ENCODE measurements at regions not wholly inside any gene's neighbourhood (a gene's known extent, or its start where the extent isn't known, plus 50 kb on each side); places are given as distances from the start of the nearest gene placed in this dataset.

GRCh38 chr18:10121028-10121427 lies 207.2 kb downstream of the VAPA start:
- H3K9me3 ChIP-seq (ENCODE audit: control insufficient read depth, insufficient read depth, low read depth, low read length) = no peaks in the 10 kb centered on the region
- TF ChIP-seq POLR2AphosphoS5 (IDR thresholded peaks at IDR 0.05; ENCODE audit: low read depth, low read length) = no peak
- TF ChIP-seq REST (IDR thresholded peaks at IDR 0.05; ENCODE audit: insufficient read depth in 1 of 2, low read depth in 2 of 2, low read length in 1 of 2) = no peak
- TF ChIP-seq SIN3A (IDR thresholded peaks at IDR 0.05; ENCODE audit: borderline replicate concordance, insufficient read depth, low read depth, low read length) = no peak
- TF ChIP-seq, protein P1, sequence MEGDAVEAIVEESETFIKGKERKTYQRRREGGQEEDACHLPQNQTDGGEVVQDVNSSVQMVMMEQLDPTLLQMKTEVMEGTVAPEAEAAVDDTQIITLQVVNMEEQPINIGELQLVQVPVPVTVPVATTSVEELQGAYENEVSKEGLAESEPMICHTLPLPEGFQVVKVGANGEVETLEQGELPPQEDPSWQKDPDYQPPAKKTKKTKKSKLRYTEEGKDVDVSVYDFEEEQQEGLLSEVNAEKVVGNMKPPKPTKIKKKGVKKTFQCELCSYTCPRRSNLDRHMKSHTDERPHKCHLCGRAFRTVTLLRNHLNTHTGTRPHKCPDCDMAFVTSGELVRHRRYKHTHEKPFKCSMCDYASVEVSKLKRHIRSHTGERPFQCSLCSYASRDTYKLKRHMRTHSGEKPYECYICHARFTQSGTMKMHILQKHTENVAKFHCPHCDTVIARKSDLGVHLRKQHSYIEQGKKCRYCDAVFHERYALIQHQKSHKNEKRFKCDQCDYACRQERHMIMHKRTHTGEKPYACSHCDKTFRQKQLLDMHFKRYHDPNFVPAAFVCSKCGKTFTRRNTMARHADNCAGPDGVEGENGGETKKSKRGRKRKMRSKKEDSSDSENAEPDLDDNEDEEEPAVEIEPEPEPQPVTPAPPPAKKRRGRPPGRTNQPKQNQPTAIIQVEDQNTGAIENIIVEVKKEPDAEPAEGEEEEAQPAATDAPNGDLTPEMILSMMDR (IDR thresholded peaks at IDR 0.05) = no peak
- no peak for TF ChIP-seq TCF7L2 (IDR thresholded peaks at IDR 0.05; ENCODE audit: low read depth, low read length)
- H3K4me1 ChIP-seq (ENCODE audit: control insufficient read depth, insufficient read depth, low read length) = no peaks in the 10 kb centered on the region

GRCh38 chr18:10121786-10122515 lies 208.1 kb downstream of the VAPA start:
- Histone ChIP-seq H3K4me1 (ENCODE audit: control insufficient read depth, insufficient read depth, low read length) (no peaks in the 10 kb centered on the region), H3K27me3 (ENCODE audit: control insufficient read depth, insufficient read depth, low read length) (peaks cover 3% of the 10 kb centered on the region; the same call in 1 of the 2 replicates), H3K9me3 (ENCODE audit: control insufficient read depth, insufficient read depth, low read depth, low read length) (no peaks in the 10 kb centered on the region), H3K27ac (ENCODE audit: low read length) (no peak overlapping the region), H3K4me3 (ENCODE audit: low read depth in 2 of 2, low read length in 2 of 2) (no peak overlapping the region), H3K36me3 (ENCODE audit: control insufficient read depth, insufficient read depth, low read length) (no peaks in the 10 kb centered on the region)
- no TSS peak for BruUV-seq (replicated peaks)
- TF ChIP-seq REST (IDR thresholded peaks at IDR 0.05; ENCODE audit: insufficient read depth in 1 of 2, low read depth in 2 of 2, low read length in 1 of 2) (no peak), POLR2AphosphoS5 (IDR thresholded peaks at IDR 0.05; ENCODE audit: low read depth, low read length) (no peak), SIN3A (IDR thresholded peaks at IDR 0.05; ENCODE audit: borderline replicate concordance, insufficient read depth, low read depth, low read length) (no peak), TCF7L2 (IDR thresholded peaks at IDR 0.05; ENCODE audit: low read depth, low read length) (no peak)
- TF ChIP-seq, protein P1 (IDR thresholded peaks at IDR 0.05) = no peak
- ATAC-seq = no peak
- intact Hi-C loops (cut with micrococcal nuclease; ENCODE audit: unreplicated experiment) (no loop called here), in situ Hi-C loops (cut with HindIII; ENCODE audit: low pct_unique_long_range_greater_than_20kb, low sequenced_read_pairs) (no loop called here)
- no peak for DNase-seq (ENCODE audit: low read depth, low spot score)
- ChIA-PET POLR2A (no interaction called here), CTCF (no interaction called here)

More at GRCh38 chr18:10121028-10121427, 207.2 kb downstream of the VAPA start:
- Histone ChIP-seq H3K36me3 (ENCODE audit: control insufficient read depth, insufficient read depth, low read length) (no peaks in the 10 kb centered on the region), H3K4me3 (ENCODE audit: low read depth in 2 of 2, low read length in 2 of 2) (no peak overlapping the region), H3K27me3 (ENCODE audit: control insufficient read depth, insufficient read depth, low read length) (no peaks in the 10 kb centered on the region), H3K27ac (ENCODE audit: low read length) (no peak overlapping the region)
- BruUV-seq (replicated peaks) = no TSS peak
- POLR2A ChIA-PET = no interaction called here
- intact Hi-C loops (cut with micrococcal nuclease; ENCODE audit: unreplicated experiment) = no loop called here
- no peak for DNase-seq (ENCODE audit: low read depth, low spot score)
- CTCF ChIA-PET = no interaction called here
- in situ Hi-C loops (cut with HindIII; ENCODE audit: low pct_unique_long_range_greater_than_20kb, low sequenced_read_pairs) = no loop called here
- no peak for ATAC-seq

All from Panc1 (cell line).